Spinal cord (tissue), 9 donors: ENCODE measurements at regions not wholly inside any gene's neighbourhood (a gene's known extent, or its start where the extent isn't known, plus 50 kb on each side); places are given as distances from the start of the nearest gene placed in this dataset.
"Not testable (repeated sequence)": the region's sequence is repeated elsewhere in the genome, so short reads cannot be mapped to it uniquely, and the experiment has no call there.

ENCODE experiments used
- DNase-seq, 6 donors: peaks; one replicate each; pipeline versions ENCODE4 v3.0.0 to v3.0.0-alpha.2; 2013 to 2015; ENCODE audit warnings: low spot score in 6 of 6, low read depth in 4 of 6
- H3K27ac ChIP-seq: one replicate; pipeline ENCODE4 v1.5.1; 2013; ENCODE audit warnings: low read depth, low read length, control low read depth
- H3K27me3 ChIP-seq: one replicate; pipeline ENCODE4 v1.6.1; 2013; ENCODE audit warnings: low read length; ENCODE audit not compliant: control insufficient read depth, insufficient read depth
- H3K36me3 ChIP-seq: one replicate; pipeline ENCODE4 v1.6.1; 2013; ENCODE audit warnings: low read length; ENCODE audit not compliant: control insufficient read depth, insufficient read depth
- H3K4me1 ChIP-seq: one replicate; pipeline ENCODE4 v1.6.1; 2013; ENCODE audit warnings: low read length; ENCODE audit not compliant: control insufficient read depth, insufficient read depth
- H3K4me3 ChIP-seq: one replicate; pipeline ENCODE4 v1.5.1; 2013; ENCODE audit warnings: low read depth, low read length, control low read depth
- H3K9me3 ChIP-seq: one replicate; pipeline ENCODE4 v1.6.1; 2013; ENCODE audit warnings: low read length; ENCODE audit not compliant: control insufficient read depth, insufficient read depth
- WGBS: methylation state at CpG from one replicate; pipeline ENCODE4 v1.1.5; 2013; ENCODE audit warnings: missing lambda C conversion rate; ENCODE audit not compliant: insufficient coverage; 5-methylcytosine and 5-hydroxymethylcytosine counted together
- donor health status: healthy.

DNA sequence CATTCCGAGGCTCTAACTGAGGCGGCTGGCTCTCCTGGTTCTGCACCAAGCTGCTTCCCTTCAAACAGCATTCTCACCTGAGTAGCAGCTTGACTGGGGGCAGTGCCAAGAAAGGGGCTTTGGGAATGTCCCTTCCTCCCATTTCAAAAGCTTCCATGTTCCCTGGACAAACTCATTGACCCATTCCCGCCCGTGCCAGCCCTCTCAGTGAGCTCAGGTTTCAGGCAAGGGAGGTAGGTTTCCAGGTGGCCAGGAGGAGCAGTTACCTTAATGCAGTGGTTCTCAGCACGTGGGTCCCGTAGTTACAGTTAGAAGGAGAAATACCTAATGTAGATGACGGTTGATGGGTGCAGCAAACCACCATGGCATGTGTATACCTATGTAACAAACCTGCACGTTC, 135.2 kb downstream of the ELOVL4 start:
- Histone ChIP-seq H3K27me3 (no peaks in the 10 kb centered on the region), H3K36me3 (no peaks in the 10 kb centered on the region), H3K4me3 (no peak overlapping the region), H3K4me1 (peaks cover 10% of the 10 kb centered on the region), H3K9me3 (no peaks in the 10 kb centered on the region), H3K27ac (no peak overlapping the region)
- no peak for DNase-seq
- 89% methylated on average over 5 of the region's 8 CpGs for WGBS

DNA sequence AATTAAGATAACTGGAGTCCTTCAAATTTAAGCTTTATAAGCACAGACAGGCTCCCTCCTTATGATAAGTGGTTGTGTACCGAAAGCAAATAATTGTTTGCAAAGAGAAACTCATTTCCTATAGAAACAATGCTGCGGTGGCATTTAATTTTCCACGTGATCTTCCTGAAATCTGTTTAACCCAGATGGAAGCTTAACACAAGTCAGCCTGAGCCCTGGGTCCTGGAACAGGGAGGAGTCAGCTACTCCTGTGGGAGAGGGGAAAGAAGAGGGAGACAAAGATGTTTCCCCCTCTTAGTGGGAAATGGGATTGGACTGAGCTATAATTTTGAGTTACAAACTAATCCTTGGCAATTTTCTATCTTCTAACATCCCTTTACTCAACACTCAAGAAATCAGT, 136.5 kb downstream of the ELOVL4 start:
- peak in 1 of 6 donors; percentile 34 for DNase-seq
- H3K4me3 ChIP-seq = no peak overlapping the region
- WGBS = no CpG with 5 or more reads among the region's 3 CpGs

DNA sequence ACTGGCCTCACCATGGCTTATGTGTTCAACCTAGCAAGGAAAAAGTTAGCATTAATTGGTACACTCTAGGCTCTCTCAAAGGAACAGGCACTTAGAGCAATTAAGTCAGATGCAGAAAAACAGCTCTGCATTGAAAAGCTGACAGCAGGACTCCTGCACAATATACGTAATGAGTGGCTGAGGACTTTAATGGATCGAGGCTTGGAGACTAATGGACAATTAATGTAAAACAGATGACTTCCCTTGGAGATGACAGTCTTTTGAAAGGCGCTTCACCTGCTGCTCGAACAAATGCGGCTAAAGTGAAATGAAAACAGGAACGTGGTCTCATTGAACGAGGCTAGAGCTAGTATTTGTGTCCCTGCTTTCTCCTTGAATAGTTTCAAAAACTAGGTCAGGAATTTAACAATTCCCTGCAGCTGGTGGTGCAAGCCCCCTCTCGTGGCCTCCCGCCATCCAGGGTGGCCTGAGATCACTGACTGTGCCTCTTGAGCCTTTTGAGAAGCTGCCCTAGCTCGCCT, 137.1 kb downstream of the ELOVL4 start:
- no peak overlapping the region for H3K27ac ChIP-seq
- peak in 5 of 6 donors; percentile 24 to 94 (median 47) for DNase-seq

More for the DNA sequence above, 136.5 kb downstream of the ELOVL4 start:
- Histone ChIP-seq H3K4me1 (peaks cover 10% of the 10 kb centered on the region), H3K27me3 (no peaks in the 10 kb centered on the region), H3K9me3 (no peaks in the 10 kb centered on the region), H3K36me3 (no peaks in the 10 kb centered on the region), H3K27ac (no peak overlapping the region)

DNA sequence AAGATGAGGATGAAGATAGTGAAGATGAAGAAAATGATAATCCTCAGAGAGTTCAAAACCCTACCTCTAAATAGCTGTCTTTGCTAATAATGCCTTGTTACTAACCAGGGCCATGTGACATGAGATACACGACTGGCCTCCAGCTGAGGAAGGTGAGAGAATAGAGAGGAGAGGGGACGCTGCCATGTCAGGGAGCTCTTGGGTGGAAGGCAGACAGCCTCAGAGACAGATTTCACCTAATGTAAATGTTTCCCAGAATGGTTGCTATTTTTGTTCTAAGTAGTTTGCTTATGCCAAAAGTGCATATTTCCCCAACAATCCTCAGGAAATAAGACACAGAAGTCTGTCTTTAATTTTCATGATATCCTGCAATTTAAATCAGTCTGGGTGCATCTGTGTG, 138.4 kb downstream of the ELOVL4 start:
- H3K27ac ChIP-seq = no peak overlapping the region
- H3K36me3 ChIP-seq = no peaks in the 10 kb centered on the region
- WGBS = 29% methylated on average over 1 of the region's 2 CpGs
- no peaks in the 10 kb centered on the region for H3K27me3 ChIP-seq
- peaks cover 10% of the 10 kb centered on the region for H3K4me1 ChIP-seq
- no peak overlapping the region for H3K4me3 ChIP-seq
- peak in 1 of 6 donors; percentile 23 for DNase-seq
- H3K9me3 ChIP-seq = no peaks in the 10 kb centered on the region

More for the DNA sequence above, 137.1 kb downstream of the ELOVL4 start:
- 11% methylated on average over 8 of the region's 10 CpGs for WGBS
- Histone ChIP-seq H3K36me3 (no peaks in the 10 kb centered on the region), H3K9me3 (no peaks in the 10 kb centered on the region), H3K27me3 (no peaks in the 10 kb centered on the region), H3K4me1 (peaks cover 10% of the 10 kb centered on the region), H3K4me3 (peak overlapping the region; percentile 14)

DNA sequence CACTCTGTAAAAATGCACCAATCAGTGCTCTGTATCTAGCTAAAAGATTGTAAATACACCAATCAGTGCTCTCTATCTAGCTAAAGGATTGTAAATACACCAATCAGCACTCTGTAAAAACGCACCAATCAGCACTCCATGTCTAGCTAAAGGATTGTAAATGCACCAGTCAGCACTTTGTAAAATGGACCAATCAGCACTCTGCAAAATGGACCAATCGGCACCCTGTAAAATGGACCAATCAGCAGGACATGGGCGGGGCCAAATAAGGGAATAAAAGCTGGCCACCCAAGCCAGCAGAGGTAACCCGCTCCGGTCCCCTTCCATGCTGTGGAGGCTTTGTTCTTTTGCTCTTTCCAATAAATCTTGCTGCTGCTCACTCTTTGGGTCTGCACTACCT, 140.7 kb downstream of the ELOVL4 start:
- DNase-seq, H3K4me1 ChIP-seq, H3K27ac ChIP-seq, H3K36me3 ChIP-seq, H3K4me3 ChIP-seq, H3K9me3 ChIP-seq, H3K27me3 ChIP-seq: not testable (repeated sequence)
- whole genome bisulfite sequencing = 94% methylated on average over 5 of the region's 5 CpGs

DNA sequence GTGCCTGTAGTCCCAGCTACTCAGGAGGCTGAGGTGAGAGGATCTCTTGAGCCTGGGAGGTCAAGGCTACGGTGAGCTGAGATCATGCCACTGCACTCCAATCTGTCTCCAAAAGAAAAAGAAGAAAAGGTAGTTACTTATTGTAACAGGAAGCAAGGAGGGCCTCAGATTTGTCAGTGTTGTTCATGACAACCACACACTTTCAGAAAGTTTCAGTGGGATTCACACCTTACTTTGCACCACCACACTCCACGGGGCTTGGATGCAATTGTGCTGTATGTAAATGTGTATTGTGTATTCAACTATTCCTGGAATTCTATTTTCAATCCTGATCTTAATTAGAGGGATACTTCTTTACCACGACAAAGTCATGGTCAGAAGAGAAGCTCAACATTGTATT, 142.6 kb downstream of the ELOVL4 start:
- H3K36me3 ChIP-seq = no peaks in the 10 kb centered on the region
- DNase-seq = no peak
- peaks cover 4% of the 10 kb centered on the region for H3K27me3 ChIP-seq
- no peak overlapping the region for H3K4me3 ChIP-seq
- no CpG with 5 or more reads among the region's 3 CpGs for WGBS
- H3K4me1 ChIP-seq = peaks cover 3% of the 10 kb centered on the region
- no peaks in the 10 kb centered on the region for H3K9me3 ChIP-seq
- no peak overlapping the region for H3K27ac ChIP-seq

DNA sequence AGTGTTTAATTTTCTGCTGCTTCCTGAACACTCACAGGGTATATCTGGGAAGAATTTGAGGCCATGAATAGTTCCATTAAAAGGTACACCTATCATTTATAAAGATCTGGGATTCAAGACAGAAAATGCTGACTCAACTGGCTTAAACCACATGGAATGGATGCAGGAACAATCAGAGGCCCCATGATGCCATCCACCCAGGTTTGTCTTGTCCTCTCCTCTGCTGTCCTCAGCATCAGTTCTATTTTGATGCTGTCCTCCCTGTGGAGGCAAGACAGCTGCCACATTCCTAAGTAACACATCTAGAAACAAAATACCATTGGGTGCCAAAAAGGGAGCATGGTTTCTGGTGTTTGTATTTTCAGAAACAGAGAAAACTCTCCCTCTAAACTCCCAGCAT, 143.4 kb downstream of the ELOVL4 start:
- H3K27me3 ChIP-seq = peaks cover 4% of the 10 kb centered on the region
- H3K4me1 ChIP-seq = peaks cover 2% of the 10 kb centered on the region
- H3K27ac ChIP-seq = no peak overlapping the region
- DNase-seq = no peak
- no peak overlapping the region for H3K4me3 ChIP-seq
- no peaks in the 10 kb centered on the region for H3K9me3 ChIP-seq
- no peaks in the 10 kb centered on the region for H3K36me3 ChIP-seq

DNA sequence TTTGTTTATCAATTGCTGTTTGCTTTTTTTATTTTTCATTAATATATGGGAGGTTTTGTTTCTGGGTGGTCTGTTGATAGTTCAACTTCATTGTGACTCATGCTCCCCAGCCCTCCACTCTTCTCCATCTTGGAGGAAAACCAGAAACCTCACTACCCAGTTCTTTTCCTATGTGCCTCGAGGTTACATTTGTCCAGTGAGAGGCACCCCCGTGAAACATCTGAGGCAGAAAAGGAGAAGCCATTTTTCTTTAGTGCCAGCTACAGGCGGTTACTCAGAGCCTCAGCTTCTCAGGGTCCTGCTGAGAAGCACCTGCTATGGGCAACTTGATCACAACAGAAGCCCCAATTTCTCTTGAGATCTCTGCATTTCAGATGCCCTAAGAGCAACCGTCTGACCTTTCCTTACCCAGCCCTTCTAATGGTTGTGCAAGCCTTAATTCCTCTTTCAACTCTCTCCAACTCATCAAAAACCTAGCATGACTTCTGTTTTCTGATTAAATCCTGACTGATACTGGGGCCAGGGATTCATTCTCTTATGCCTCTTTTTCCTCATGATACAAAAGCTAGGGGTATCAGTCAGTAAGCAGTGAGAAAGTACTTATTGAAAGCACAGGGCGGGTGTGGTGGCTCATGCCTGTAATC, 144.6 kb downstream of the ELOVL4 start:
- Histone ChIP-seq H3K27me3 (peaks cover 4% of the 10 kb centered on the region), H3K4me1 (no peaks in the 10 kb centered on the region), H3K9me3 (no peaks in the 10 kb centered on the region), H3K27ac (no peak overlapping the region), H3K4me3 (no peak overlapping the region), H3K36me3 (no peaks in the 10 kb centered on the region)
- WGBS = 50% methylated on average over 4 of the region's 5 CpGs
- no peak for DNase-seq

DNA sequence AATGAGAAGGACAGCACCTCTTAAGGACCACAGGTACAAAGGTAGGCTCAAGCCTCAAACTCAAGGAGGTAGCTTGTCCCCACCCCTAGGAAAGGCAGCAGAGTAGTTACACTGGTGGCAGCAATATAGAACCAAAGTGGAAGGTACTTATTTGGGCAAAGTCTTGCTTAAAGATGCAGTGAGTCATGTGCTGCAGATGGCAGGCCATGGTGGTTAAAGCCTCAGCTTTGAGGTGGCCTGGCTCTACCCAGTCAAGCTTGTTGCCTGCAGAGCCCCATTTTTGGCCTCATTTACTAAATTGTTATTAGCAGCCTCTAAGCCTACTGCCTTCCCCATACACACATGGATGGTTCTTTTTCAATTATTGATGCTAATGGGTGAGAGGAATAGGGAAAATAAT, 146.0 kb downstream of the ELOVL4 start:
- no peaks in the 10 kb centered on the region for H3K4me1 ChIP-seq
- peaks cover 4% of the 10 kb centered on the region for H3K27me3 ChIP-seq
- no peak overlapping the region for H3K27ac ChIP-seq
- no peaks in the 10 kb centered on the region for H3K9me3 ChIP-seq
- no peak for DNase-seq
- H3K36me3 ChIP-seq = no peaks in the 10 kb centered on the region
- no peak overlapping the region for H3K4me3 ChIP-seq

DNA sequence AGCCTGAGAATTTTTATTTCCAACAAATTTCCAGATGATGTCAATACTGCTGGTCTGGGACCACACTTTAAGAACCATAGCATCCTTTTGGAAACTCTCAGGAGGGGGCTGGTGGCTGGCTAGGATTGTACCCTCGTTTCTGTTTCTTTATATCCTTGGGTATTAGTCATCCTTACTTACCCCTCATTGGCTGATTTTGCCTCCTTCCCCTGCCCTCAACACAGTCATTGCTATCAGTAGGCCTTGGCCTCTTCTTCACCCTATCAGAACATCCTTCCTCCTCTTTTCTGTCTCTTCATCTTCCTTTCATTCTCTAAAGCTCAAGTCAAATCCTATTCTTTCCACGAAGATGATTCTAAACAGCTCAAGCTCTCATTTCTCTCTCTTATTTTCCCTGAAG, 148.5 kb downstream of the ELOVL4 start:
- H3K4me3 ChIP-seq = no peak overlapping the region
- no peaks in the 10 kb centered on the region for H3K9me3 ChIP-seq
- no peak overlapping the region for H3K27ac ChIP-seq
- H3K4me1 ChIP-seq = no peaks in the 10 kb centered on the region
- DNase-seq = no peak
- WGBS = no CpG with 5 or more reads among the region's 2 CpGs
- peaks cover 4% of the 10 kb centered on the region for H3K27me3 ChIP-seq
- H3K36me3 ChIP-seq = no peaks in the 10 kb centered on the region
